Right lobe of liver (tissue), 6 donors: ENCODE measurements at regions not wholly inside any gene's neighbourhood (a gene's known extent, or its start where the extent isn't known, plus 50 kb on each side); places are given as distances from the start of the nearest gene placed in this dataset.

ENCODE experiments used
- ATAC-seq, 4 donors: fragments of 200-7000 bp; cut with Tn5 transposase; one replicate each; pipeline ENCODE4 v1.9.1; 2020; ENCODE audit warnings: mild to moderate bottlenecking in 4 of 4, moderate library complexity in 4 of 4
- DNase-seq, 3 donors: peaks; one replicate each; pipeline ENCODE4 v3.0.0-alpha.2; 2020
- H3K27ac ChIP-seq, 3 donors: fragments of 200-600 bp; one replicate each; pipeline ENCODE4 v1.8.0; 2022
- H3K27me3 ChIP-seq, 2 donors: fragments of 200-600 bp; one replicate each; pipeline ENCODE4 v1.8.0; 2022
- H3K36me3 ChIP-seq, 4 donors: fragments of 200-600 bp; sonication (generic) in 1 of 4; one replicate each; pipeline versions ENCODE4 v1.5.1 to v1.8.0; 2017 to 2022; ENCODE audit warnings: control low read depth in 1 of 4
- H3K4me1 ChIP-seq, 4 donors: fragments of 200-600 bp; sonication (generic) in 1 of 4; one replicate each; pipeline versions ENCODE4 v1.5.1 to v1.8.0; 2017 to 2022; ENCODE audit warnings: control low read depth in 1 of 4
- H3K4me3 ChIP-seq, 3 donors: fragments of 200-600 bp; one replicate each; pipeline ENCODE4 v1.8.0; 2022
- H3K9me3 ChIP-seq, 4 donors: fragments of 200-600 bp; sonication (generic) in 1 of 4; one replicate each; pipeline versions ENCODE4 v1.5.1 to v1.8.0; 2017 to 2022; ENCODE audit warnings: control low read depth in 1 of 4
- POLR2A ChIP-seq: fragments of 450-650 bp; IDR thresholded peaks from one replicate; pipeline ENCODE4 v1.6.1; 2017; ENCODE audit warnings: antibody characterized with exemption, mild to moderate bottlenecking
- WGBS: methylation state at CpG from one replicate; pipeline ENCODE4 v1.1.6; 2018; ENCODE audit warnings: low coverage, low lambda C conversion rate; ENCODE audit not compliant: insufficient coverage; ENCODE audit errors: missing lambda C conversion rate; 5-methylcytosine and 5-hydroxymethylcytosine counted together
- intact Hi-C, 2 donors: fragments of 100-400 bp; cut with DNase I; formaldehyde crosslinking; loops; one replicate each; pipeline versions ENCODE4 v1.11.2 to v1.14.1; 2022
- TF ChIP-seq, protein P1 (sequence below), 4 donors: fragments of 200-600 bp in 3 of 4; fragments of 450-650 bp in 1 of 4; IDR thresholded peaks; one replicate each; pipeline versions ENCODE4 v1.5.1 to v1.8.0; 2016 to 2022; ENCODE audit warnings: antibody characterized with exemption in 4 of 4, mild to moderate bottlenecking in 2 of 4
- donor health status: DM: no; HTN: yes; CAD: no.
- donor health status: DM: no; HTN: no; CAD: no.
- donor health status: DM: no; HTN: no; CAD: no.
- donor health status: DM: no; HTN: yes; CAD: no.
- donor health status: DM: no; HTN: yes; CAD: no.

DNA sequence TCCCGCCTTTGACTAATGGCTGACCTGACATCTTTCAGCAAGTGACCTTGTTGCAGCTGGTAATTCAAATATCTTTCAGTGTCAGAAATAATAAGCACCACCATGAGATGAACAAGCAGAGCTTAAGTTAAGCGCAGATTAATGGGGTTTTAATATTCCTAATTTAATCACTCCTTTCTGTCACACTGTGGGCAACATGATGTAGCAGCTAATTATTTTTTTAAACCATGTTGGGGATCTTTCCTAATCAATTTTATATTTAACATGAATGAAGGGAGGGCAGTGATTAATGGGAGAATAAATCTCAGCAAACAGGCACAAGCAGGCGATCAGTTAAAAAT is 353.6 kb upstream of the TNRC6C start:
- intact Hi-C loops: no loop called here
- DNase-seq (no peak), ATAC-seq (no peak)
- Histone ChIP-seq H3K4me3 (no peak overlapping the region), H3K27ac (no peak overlapping the region), H3K36me3 (no peaks in the 10 kb centered on the region), H3K9me3 (no peaks in the 10 kb centered on the region), H3K4me1 (no peaks in the 10 kb centered on the region), H3K27me3 (no peaks in the 10 kb centered on the region)
- WGBS: 98% methylated on average over 2 of the region's 3 CpGs
- TF ChIP-seq, protein P1, sequence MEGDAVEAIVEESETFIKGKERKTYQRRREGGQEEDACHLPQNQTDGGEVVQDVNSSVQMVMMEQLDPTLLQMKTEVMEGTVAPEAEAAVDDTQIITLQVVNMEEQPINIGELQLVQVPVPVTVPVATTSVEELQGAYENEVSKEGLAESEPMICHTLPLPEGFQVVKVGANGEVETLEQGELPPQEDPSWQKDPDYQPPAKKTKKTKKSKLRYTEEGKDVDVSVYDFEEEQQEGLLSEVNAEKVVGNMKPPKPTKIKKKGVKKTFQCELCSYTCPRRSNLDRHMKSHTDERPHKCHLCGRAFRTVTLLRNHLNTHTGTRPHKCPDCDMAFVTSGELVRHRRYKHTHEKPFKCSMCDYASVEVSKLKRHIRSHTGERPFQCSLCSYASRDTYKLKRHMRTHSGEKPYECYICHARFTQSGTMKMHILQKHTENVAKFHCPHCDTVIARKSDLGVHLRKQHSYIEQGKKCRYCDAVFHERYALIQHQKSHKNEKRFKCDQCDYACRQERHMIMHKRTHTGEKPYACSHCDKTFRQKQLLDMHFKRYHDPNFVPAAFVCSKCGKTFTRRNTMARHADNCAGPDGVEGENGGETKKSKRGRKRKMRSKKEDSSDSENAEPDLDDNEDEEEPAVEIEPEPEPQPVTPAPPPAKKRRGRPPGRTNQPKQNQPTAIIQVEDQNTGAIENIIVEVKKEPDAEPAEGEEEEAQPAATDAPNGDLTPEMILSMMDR (IDR thresholded peaks at IDR 0.05): no peak
- TF ChIP-seq POLR2A: no peak

GRCh38 chr17:77606146-77606864 is 352.2 kb upstream of the TNRC6C start:
- intact Hi-C loops: no loop called here
- Histone ChIP-seq H3K9me3 (no peaks in the 10 kb centered on the region), H3K27ac (no peak overlapping the region), H3K36me3 (no peaks in the 10 kb centered on the region), H3K4me1 (no peaks in the 10 kb centered on the region), H3K27me3 (no peaks in the 10 kb centered on the region), H3K4me3 (no peak overlapping the region)
- DNase-seq (no peak), ATAC-seq (no peak)
- TF ChIP-seq POLR2A: no peak
- TF ChIP-seq, protein P1 (IDR thresholded peaks at IDR 0.05): no peak
- WGBS: 68% methylated on average over 4 of the region's 12 CpGs

GRCh38 chr17:77606865-77607210 is 351.7 kb upstream of the TNRC6C start:
- H3K27ac ChIP-seq: no peak overlapping the region
- no peak overlapping the region for H3K4me3 ChIP-seq
- WGBS: 63% methylated on average over 6 of the region's 6 CpGs
- no peaks in the 10 kb centered on the region for H3K27me3 ChIP-seq
- H3K9me3 ChIP-seq: no peaks in the 10 kb centered on the region
- DNase-seq (no peak), ATAC-seq (no peak)
- H3K36me3 ChIP-seq: no peaks in the 10 kb centered on the region
- H3K4me1 ChIP-seq: no peaks in the 10 kb centered on the region
- TF ChIP-seq POLR2A: no peak
- TF ChIP-seq, protein P1 (IDR thresholded peaks at IDR 0.05): no peak
- intact Hi-C loops: no loop called here

- Histone ChIP-seq H3K4me1 (no peaks in the 10 kb centered on the region), H3K27me3 (no peaks in the 10 kb centered on the region), H3K27ac (no peak overlapping the region), H3K9me3 (no peaks in the 10 kb centered on the region), H3K36me3 (no peaks in the 10 kb centered on the region), H3K4me3 (no peak overlapping the region)
- DNase-seq (no peak), ATAC-seq (no peak)
- TF ChIP-seq POLR2A: no peak
- TF ChIP-seq, protein P1 (IDR thresholded peaks at IDR 0.05): no peak
- WGBS: 61% methylated on average over 5 of the region's 8 CpGs
- intact Hi-C loops: no loop called here
Observed at GRCh38 chr17:77607606-77608005, 350.9 kb upstream of the TNRC6C start.

DNA sequence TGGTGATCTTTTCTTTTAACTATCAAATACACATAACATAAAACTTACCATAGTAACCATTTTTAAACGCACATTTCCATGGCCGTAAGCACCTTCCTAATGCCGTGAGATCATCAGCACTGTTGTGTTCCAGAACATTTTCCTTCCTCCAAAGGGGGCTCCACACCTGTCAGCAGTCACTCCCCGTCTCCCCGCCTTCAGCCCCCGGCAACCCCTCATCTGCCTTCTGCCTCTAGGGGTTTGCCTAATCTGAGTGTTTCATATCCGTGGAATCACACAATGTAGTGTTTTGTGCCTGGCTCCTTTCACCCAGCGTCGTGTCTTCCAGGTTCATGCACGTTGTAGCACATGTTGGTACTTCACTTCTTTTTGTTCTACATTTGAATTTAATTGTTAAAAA is 350.1 kb upstream of the TNRC6C start:
- WGBS: 83% methylated on average over 10 of the region's 10 CpGs
- intact Hi-C loops: no loop called here
- Histone ChIP-seq H3K36me3 (no peaks in the 10 kb centered on the region), H3K9me3 (no peaks in the 10 kb centered on the region), H3K4me3 (no peak overlapping the region), H3K27ac (no peak overlapping the region), H3K27me3 (no peaks in the 10 kb centered on the region), H3K4me1 (no peaks in the 10 kb centered on the region)
- DNase-seq (no peak), ATAC-seq (no peak)
- TF ChIP-seq POLR2A: no peak
- TF ChIP-seq, protein P1 (IDR thresholded peaks at IDR 0.05): no peak
